ENCODE measurements at regions not wholly inside any gene's neighbourhood (a gene's known extent, or its start where the extent isn't known, plus 50 kb on each side); places are given as distances from the start of the nearest gene placed in this dataset.

GRCh38 chr6:14339172-14339571 lies 221.6 kb downstream of the CD83 start:
- DNase-seq (ENCODE audit: low read depth, low spot score) (no peak), ATAC-seq (no peak)
- Histone ChIP-seq H3K79me2 (ENCODE audit: insufficient read depth, low read length) (no peaks in the 10 kb centered on the region), H3K4me3 (replicated peaks in 1 of 2; ENCODE audit: low read depth in 1 of 2, low read length in 2 of 2) (no peak overlapping the region), H3K27ac (ENCODE audit: low read depth, low read length) (no peak overlapping the region), H3K27me3 (ENCODE audit: insufficient read depth, low read length) (no peaks in the 10 kb centered on the region), H4K20me1 (ENCODE audit: insufficient read depth) (no peaks in the 10 kb centered on the region), H3K9me2 (ENCODE audit: insufficient read depth) (no peaks in the 10 kb centered on the region), H3K4me1 (ENCODE audit: control insufficient read depth in 1 of 2, insufficient read depth in 2 of 2, low read length in 2 of 2) (no peaks in the 10 kb centered on the region), H3K4me2 (ENCODE audit: low read length) (no peak overlapping the region), H3K36me3 (ENCODE audit: control insufficient read depth in 1 of 2, insufficient read depth in 2 of 2, low read length in 2 of 2) (no peaks in the 10 kb centered on the region), H3K9ac (ENCODE audit: low read length) (no peak overlapping the region), H2AFZ (ENCODE audit: low read depth, low read length, poor library complexity, severe bottlenecking) (no peak overlapping the region), H3K9me3 (ENCODE audit: control insufficient read depth in 1 of 2, insufficient read depth in 1 of 2, low read depth in 1 of 2, low read length in 2 of 2) (no peaks in the 10 kb centered on the region)
- RAD21 ChIA-PET (ENCODE audit: low non-redundant PET in 1 of 2, low total read pairs in 2 of 2, uncharacterized antibody in 2 of 2, unreplicated experiment in 2 of 2) = no interaction called here
- TF ChIP-seq CEBPB (IDR thresholded peaks at IDR 0.05; ENCODE audit: low read depth) (no peak), JUND (IDR thresholded peaks at IDR 0.05) (no peak), TCF7L2 (IDR thresholded peaks at IDR 0.05; ENCODE audit: borderline replicate concordance, extremely low read depth, insufficient read depth, insufficient read length) (no peak), POLR2A (IDR thresholded peaks at IDR 0.05; ENCODE audit: borderline replicate concordance, extremely low read depth, insufficient read depth, insufficient read length) (no peak), MAX (IDR thresholded peaks at IDR 0.05) (no peak), FOSL1 (IDR thresholded peaks at IDR 0.05; ENCODE audit: low read depth) (no peak), YY1 (IDR thresholded peaks at IDR 0.05; ENCODE audit: extremely low read depth, insufficient replicate concordance, low read depth, low read length) (no peak), SP1 (IDR thresholded peaks at IDR 0.05; ENCODE audit: low read depth) (no peak), EGR1 (IDR thresholded peaks at IDR 0.05; ENCODE audit: low read depth) (no peak), ZNF274 (IDR thresholded peaks at IDR 0.05; ENCODE audit: low read depth, low read length) (no peak), EZH2phosphoT487 (IDR thresholded peaks at IDR 0.05; ENCODE audit: borderline replicate concordance) (no peak), CTCF (IDR thresholded peaks at IDR 0.05 in 2 of 3, conservative IDR thresholded peaks at IDR 0.05 in 1 of 3; ENCODE audit: borderline replicate concordance in 1 of 3, insufficient read depth in 1 of 3, low read depth in 2 of 3, low read length in 2 of 3) (no peak)
- TF ChIP-seq, protein P1, sequence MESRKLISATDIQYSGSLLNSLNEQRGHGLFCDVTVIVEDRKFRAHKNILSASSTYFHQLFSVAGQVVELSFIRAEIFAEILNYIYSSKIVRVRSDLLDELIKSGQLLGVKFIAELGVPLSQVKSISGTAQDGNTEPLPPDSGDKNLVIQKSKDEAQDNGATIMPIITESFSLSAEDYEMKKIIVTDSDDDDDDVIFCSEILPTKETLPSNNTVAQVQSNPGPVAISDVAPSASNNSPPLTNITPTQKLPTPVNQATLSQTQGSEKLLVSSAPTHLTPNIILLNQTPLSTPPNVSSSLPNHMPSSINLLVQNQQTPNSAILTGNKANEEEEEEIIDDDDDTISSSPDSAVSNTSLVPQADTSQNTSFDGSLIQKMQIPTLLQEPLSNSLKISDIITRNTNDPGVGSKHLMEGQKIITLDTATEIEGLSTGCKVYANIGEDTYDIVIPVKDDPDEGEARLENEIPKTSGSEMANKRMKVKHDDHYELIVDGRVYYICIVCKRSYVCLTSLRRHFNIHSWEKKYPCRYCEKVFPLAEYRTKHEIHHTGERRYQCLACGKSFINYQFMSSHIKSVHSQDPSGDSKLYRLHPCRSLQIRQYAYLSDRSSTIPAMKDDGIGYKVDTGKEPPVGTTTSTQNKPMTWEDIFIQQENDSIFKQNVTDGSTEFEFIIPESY (IDR thresholded peaks at IDR 0.05; ENCODE audit: extremely low read depth, insufficient replicate concordance, low read length) = no peak
- intact Hi-C loops (cut with micrococcal nuclease) = no loop called here
- POLR2A ChIA-PET = no interaction called here
- no TSS peak for BruUV-seq (replicated peaks)
- CTCF ChIA-PET = no interaction called here

Measured in HCT116 (cell line).